HepG2 (cell line): ENCODE measurements at regions not wholly inside any gene's neighbourhood (a gene's known extent, or its start where the extent isn't known, plus 50 kb on each side); places are given as distances from the start of the nearest gene placed in this dataset.

Source experiments
- ATAC-seq: fragments of 200-7000 bp; cut with Tn5 transposase; 3 replicates; pipeline ENCODE4 v1.9.1; 2020; ENCODE audit warnings: mild to moderate bottlenecking, moderate library complexity
- BruUV-seq: library from RNA; stranded (reverse); fragments of 400-500 nt; replicated peaks from 2 replicates; lab custom pipeline; 2021; lab: Mats Ljungman, UMichigan
- CTCF ChIA-PET: fragments of 300-600 bp; formaldehyde crosslinking; extraction: SDS; loops from one replicate; lab custom pipeline; 2021; ENCODE audit warnings: low total read pairs, inconsistent platforms, low intra/inter-chr PET ratio; lab: Yijun Ruan, JAX
- POLR2A ChIA-PET: fragments of 350-600 bp; sonication (Branson Sonifier 250); formaldehyde crosslinking; loops from one replicate; lab custom pipeline; 2020; ENCODE audit warnings: antibody characterized with exemption, inconsistent platforms; lab: Yijun Ruan, JAX
- DNase-seq: peaks from one replicate; pipeline ENCODE4 v3.0.0-alpha.2; 2015; ENCODE audit warnings: low spot score
- FAIRE-seq: peaks from 3 replicates; lab custom pipeline; 2011; peaks lifted over from hg19 to GRCh38; lab: Jason Lieb, UNC
- H2AFZ ChIP-seq: one replicate; pipeline ENCODE4 v1.6.1; 2011; ENCODE audit warnings: low read length, inconsistent platforms
- H3K27ac ChIP-seq: fragments of 300-600 bp; 3 replicates; pipeline ENCODE4 v1.8.0; 2011; ENCODE audit warnings: mixed run types, mild to moderate bottlenecking, mixed read lengths, low read length, inconsistent platforms; ENCODE audit not compliant: insufficient read depth; ENCODE audit errors: extremely low read length
- H3K27me3 ChIP-seq, 2 experiments: fragments of 200-600 bp in 1 of 2; 2 replicates in 1 of 2; 3 replicates in 1 of 2; pipeline versions ENCODE4 v1.6.0 to v1.8.0; 2011; ENCODE audit warnings: low read length in 2 of 2, mild to moderate bottlenecking in 2 of 2, moderate library complexity in 2 of 2, inconsistent platforms in 1 of 2; ENCODE audit not compliant: insufficient read depth in 2 of 2, control insufficient read depth in 1 of 2
- H3K36me3 ChIP-seq, 2 experiments: fragments of 200-600 bp in 1 of 2; replicated peaks in 1 of 2; 2 replicates in 1 of 2; 3 replicates in 1 of 2; pipeline versions ENCODE4 v1.5.1 to v1.8.0; 2011; ENCODE audit warnings: low read length in 2 of 2, inconsistent platforms in 1 of 2; ENCODE audit not compliant: insufficient read depth in 2 of 2, control insufficient read depth in 1 of 2
- H3K4me1 ChIP-seq: 2 replicates; pipeline ENCODE4 v1.5.1; 2012; ENCODE audit warnings: low read length, inconsistent platforms; ENCODE audit not compliant: insufficient read depth
- H3K4me2 ChIP-seq: 2 replicates; pipeline ENCODE4 v1.6.0; 2011; ENCODE audit warnings: low read depth, low read length, inconsistent platforms
- H3K4me3 ChIP-seq, 3 experiments: fragments of 200-600 bp in 1 of 3; sonication (generic), shearing (Covaris generic) in 1 of 3; replicated peaks in 1 of 3; 2 replicates each; pipeline ENCODE4 v1.5.1; 2011 to 2016; ENCODE audit warnings: low read length in 3 of 3, inconsistent platforms in 2 of 3, low read depth in 2 of 3, mild to moderate bottlenecking in 2 of 3, control low read depth in 1 of 3, mixed read lengths in 1 of 3; ENCODE audit not compliant: insufficient read depth in 1 of 3
- H3K79me2 ChIP-seq: one replicate; pipeline ENCODE4 v1.6.1; 2011; ENCODE audit warnings: low read length, inconsistent platforms; ENCODE audit not compliant: insufficient read depth
- H3K9ac ChIP-seq: 2 replicates; pipeline ENCODE4 v1.6.0; 2011; ENCODE audit warnings: mild to moderate bottlenecking, low read depth, low read length, inconsistent platforms; ENCODE audit not compliant: insufficient read depth
- H3K9me3 ChIP-seq: 2 replicates; pipeline ENCODE4 v1.5.1; 2012; ENCODE audit warnings: mild to moderate bottlenecking, low read length
- H4K20me1 ChIP-seq: 2 replicates; pipeline ENCODE4 v1.6.0; 2011; ENCODE audit warnings: inconsistent platforms, mild to moderate bottlenecking, low read length, moderate library complexity; ENCODE audit not compliant: insufficient read depth
- HCFC1 ChIP-seq: fragments of 150-350 bp; IDR thresholded peaks from 2 replicates; pipeline ENCODE4 v1.6.1; 2014; ENCODE audit warnings: low read depth, low read length
- HMGA1 ChIP-seq: sonication (generic); formaldehyde crosslinking; conservative IDR thresholded peaks from 2 replicates; pipeline ENCODE4 v1.4.0; 2020; ENCODE audit warnings: missing genetic modification reagents
- HNRNPK ChIP-seq: fragments of 200-400 bp; formaldehyde crosslinking; IDR thresholded peaks from 2 replicates; pipeline ENCODE4 v1.6.1; 2018; ENCODE audit warnings: low read length, low read depth, moderate library complexity, mild to moderate bottlenecking; ENCODE audit not compliant: poor library complexity, severe bottlenecking
- KLF12 ChIP-seq: sonication (generic); formaldehyde crosslinking; IDR thresholded peaks from 2 replicates; pipeline ENCODE4 v1.4.0; 2020; ENCODE audit warnings: missing genetic modification reagents, borderline replicate concordance
- MBNL3 ChIP-seq: fragments of 250-450 bp; sonication (Bioruptor Pico); conservative IDR thresholded peaks from 2 replicates; pipeline ENCODE4 v1.8.0; 2022; ENCODE audit warnings: mild to moderate bottlenecking, inconsistent platforms
- ZNF564 ChIP-seq: sonication (generic); formaldehyde crosslinking; IDR thresholded peaks from 2 replicates; pipeline ENCODE4 v1.8.1; 2023; ENCODE audit warnings: mild to moderate bottlenecking, missing genetic modification reagents
- ZNF616 ChIP-seq: sonication (generic); formaldehyde crosslinking; IDR thresholded peaks from 2 replicates; pipeline ENCODE4 v1.5.0; 2020; ENCODE audit warnings: low read depth, mild to moderate bottlenecking, missing genetic modification reagents
- WGBS: methylation state at CpG from one replicate; pipeline ENCODE4 v1.1.6; 2017; ENCODE audit warnings: low lambda C conversion rate; 5-methylcytosine and 5-hydroxymethylcytosine counted together
- in situ Hi-C: cut with HindIII; loops from 2 replicates; pipeline ENCODE4 v1.10.0; 2017; ENCODE audit warnings: low pct_unique_long_range_greater_than_20kb; ENCODE audit not compliant: extremely low pct_ligation_motif_present
- intact Hi-C: fragments of 100-400 bp; cut with micrococcal nuclease; formaldehyde crosslinking; loops from one replicate; pipeline ENCODE4 v1.10.0; 2022; ENCODE audit not compliant: unreplicated experiment
- TF ChIP-seq, protein P1 (sequence below): sonication (generic); formaldehyde crosslinking; IDR thresholded peaks from 2 replicates; pipeline ENCODE4 v1.5.0; 2020; ENCODE audit warnings: missing genetic modification reagents
- TF ChIP-seq, protein P2 (sequence below): IDR thresholded peaks from 2 replicates; pipeline ENCODE4 v1.6.1; 2016; ENCODE audit warnings: missing compliant biosample characterization, missing genetic modification reagents, borderline replicate concordance
- TF ChIP-seq, protein P3 (sequence below): sonication (generic); formaldehyde crosslinking; IDR thresholded peaks from 2 replicates; pipeline ENCODE4 v1.5.1; 2020; ENCODE audit warnings: missing genetic modification reagents, mild to moderate bottlenecking, borderline replicate concordance
- TF ChIP-seq, protein P4 (sequence below): sonication (generic); formaldehyde crosslinking; IDR thresholded peaks from 2 replicates; pipeline ENCODE4 v1.5.1; 2020; ENCODE audit warnings: mild to moderate bottlenecking, missing genetic modification reagents, borderline replicate concordance

DNA sequence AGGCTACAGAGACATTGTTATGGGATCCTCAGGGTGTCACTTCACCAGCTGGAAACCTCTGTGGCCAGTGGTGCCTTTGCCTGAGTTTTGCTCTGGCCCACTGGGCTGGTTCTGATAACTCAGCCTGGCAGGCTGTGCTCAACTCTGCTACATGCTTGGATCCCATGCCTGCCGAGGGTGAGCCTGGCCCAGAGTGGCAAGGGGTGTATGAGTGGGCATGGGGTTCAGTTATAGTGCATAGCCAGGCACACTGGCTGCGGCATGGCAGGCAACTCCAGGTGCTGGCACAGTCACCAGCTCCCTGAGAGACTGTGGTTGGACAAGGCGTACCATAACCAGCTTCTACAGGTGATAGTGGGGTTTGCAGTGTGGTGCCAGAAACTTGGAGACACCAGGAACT is 107.0 kb upstream of the PCDH15 start:
- 0% methylated on average over 1 of the region's 3 CpGs for WGBS
- Histone ChIP-seq H3K79me2 (no peaks in the 10 kb centered on the region), H2AFZ (no peak overlapping the region), H4K20me1 (no peaks in the 10 kb centered on the region), H3K4me2 (no peak overlapping the region), H3K4me1 (no peaks in the 10 kb centered on the region), H3K9ac (no peak overlapping the region), H3K27ac (no peak overlapping the region), H3K9me3 (no peaks in the 10 kb centered on the region), H3K4me3 (no peak overlapping the region), H3K36me3 (no peaks in the 10 kb centered on the region), H3K27me3 (no peaks in the 10 kb centered on the region)
- POLR2A ChIA-PET = no interaction called here
- intact Hi-C loops = no loop called here
- in situ Hi-C loops = no loop called here
- no peak for DNase-seq
- no peak for ATAC-seq
- CTCF ChIA-PET = no interaction called here
- TF ChIP-seq HCFC1 (no peak), KLF12 (CRISPR knock-in tag) (no peak), HMGA1 (CRISPR knock-in tag) (no peak), ZNF564 (CRISPR knock-in tag) (no peak), ZNF616 (CRISPR knock-in tag) (no peak), HNRNPK (no peak), MBNL3 (CRISPR knock-in tag) (no peak)
- TF ChIP-seq, protein P1, sequence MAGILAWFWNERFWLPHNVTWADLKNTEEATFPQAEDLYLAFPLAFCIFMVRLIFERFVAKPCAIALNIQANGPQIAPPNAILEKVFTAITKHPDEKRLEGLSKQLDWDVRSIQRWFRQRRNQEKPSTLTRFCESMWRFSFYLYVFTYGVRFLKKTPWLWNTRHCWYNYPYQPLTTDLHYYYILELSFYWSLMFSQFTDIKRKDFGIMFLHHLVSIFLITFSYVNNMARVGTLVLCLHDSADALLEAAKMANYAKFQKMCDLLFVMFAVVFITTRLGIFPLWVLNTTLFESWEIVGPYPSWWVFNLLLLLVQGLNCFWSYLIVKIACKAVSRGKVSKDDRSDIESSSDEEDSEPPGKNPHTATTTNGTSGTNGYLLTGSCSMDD (CRISPR knock-in tag) = no peak
- TF ChIP-seq, protein P2, sequence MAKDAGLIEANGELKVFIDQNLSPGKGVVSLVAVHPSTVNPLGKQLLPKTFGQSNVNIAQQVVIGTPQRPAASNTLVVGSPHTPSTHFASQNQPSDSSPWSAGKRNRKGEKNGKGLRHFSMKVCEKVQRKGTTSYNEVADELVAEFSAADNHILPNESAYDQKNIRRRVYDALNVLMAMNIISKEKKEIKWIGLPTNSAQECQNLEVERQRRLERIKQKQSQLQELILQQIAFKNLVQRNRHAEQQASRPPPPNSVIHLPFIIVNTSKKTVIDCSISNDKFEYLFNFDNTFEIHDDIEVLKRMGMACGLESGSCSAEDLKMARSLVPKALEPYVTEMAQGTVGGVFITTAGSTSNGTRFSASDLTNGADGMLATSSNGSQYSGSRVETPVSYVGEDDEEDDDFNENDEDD (CRISPR knock-in tag) = no peak
- TF ChIP-seq, protein P3, sequence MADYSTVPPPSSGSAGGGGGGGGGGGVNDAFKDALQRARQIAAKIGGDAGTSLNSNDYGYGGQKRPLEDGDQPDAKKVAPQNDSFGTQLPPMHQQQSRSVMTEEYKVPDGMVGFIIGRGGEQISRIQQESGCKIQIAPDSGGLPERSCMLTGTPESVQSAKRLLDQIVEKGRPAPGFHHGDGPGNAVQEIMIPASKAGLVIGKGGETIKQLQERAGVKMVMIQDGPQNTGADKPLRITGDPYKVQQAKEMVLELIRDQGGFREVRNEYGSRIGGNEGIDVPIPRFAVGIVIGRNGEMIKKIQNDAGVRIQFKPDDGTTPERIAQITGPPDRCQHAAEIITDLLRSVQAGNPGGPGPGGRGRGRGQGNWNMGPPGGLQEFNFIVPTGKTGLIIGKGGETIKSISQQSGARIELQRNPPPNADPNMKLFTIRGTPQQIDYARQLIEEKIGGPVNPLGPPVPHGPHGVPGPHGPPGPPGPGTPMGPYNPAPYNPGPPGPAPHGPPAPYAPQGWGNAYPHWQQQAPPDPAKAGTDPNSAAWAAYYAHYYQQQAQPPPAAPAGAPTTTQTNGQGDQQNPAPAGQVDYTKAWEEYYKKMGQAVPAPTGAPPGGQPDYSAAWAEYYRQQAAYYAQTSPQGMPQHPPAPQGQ = no peak
- TF ChIP-seq, protein P4, sequence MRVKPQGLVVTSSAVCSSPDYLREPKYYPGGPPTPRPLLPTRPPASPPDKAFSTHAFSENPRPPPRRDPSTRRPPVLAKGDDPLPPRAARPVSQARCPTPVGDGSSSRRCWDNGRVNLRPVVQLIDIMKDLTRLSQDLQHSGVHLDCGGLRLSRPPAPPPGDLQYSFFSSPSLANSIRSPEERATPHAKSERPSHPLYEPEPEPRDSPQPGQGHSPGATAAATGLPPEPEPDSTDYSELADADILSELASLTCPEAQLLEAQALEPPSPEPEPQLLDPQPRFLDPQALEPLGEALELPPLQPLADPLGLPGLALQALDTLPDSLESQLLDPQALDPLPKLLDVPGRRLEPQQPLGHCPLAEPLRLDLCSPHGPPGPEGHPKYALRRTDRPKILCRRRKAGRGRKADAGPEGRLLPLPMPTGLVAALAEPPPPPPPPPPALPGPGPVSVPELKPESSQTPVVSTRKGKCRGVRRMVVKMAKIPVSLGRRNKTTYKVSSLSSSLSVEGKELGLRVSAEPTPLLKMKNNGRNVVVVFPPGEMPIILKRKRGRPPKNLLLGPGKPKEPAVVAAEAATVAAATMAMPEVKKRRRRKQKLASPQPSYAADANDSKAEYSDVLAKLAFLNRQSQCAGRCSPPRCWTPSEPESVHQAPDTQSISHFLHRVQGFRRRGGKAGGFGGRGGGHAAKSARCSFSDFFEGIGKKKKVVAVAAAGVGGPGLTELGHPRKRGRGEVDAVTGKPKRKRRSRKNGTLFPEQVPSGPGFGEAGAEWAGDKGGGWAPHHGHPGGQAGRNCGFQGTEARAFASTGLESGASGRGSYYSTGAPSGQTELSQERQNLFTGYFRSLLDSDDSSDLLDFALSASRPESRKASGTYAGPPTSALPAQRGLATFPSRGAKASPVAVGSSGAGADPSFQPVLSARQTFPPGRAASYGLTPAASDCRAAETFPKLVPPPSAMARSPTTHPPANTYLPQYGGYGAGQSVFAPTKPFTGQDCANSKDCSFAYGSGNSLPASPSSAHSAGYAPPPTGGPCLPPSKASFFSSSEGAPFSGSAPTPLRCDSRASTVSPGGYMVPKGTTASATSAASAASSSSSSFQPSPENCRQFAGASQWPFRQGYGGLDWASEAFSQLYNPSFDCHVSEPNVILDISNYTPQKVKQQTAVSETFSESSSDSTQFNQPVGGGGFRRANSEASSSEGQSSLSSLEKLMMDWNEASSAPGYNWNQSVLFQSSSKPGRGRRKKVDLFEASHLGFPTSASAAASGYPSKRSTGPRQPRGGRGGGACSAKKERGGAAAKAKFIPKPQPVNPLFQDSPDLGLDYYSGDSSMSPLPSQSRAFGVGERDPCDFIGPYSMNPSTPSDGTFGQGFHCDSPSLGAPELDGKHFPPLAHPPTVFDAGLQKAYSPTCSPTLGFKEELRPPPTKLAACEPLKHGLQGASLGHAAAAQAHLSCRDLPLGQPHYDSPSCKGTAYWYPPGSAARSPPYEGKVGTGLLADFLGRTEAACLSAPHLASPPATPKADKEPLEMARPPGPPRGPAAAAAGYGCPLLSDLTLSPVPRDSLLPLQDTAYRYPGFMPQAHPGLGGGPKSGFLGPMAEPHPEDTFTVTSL (CRISPR knock-in tag) = no peak
- BruUV-seq = no TSS peak
- no peak for FAIRE-seq
